Keratinocyte (primary cell): ENCODE measurements at regions not wholly inside any gene's neighbourhood (a gene's known extent, or its start where the extent isn't known, plus 50 kb on each side); places are given as distances from the start of the nearest gene placed in this dataset.

Experiments used
- CTCF ChIP-seq, 3 experiments: IDR thresholded peaks in 1 of 3; conservative IDR thresholded peaks in 1 of 3; optimal IDR thresholded peaks in 1 of 3; 2 replicates in 2 of 3; 3 replicates in 1 of 3; pipeline versions ENCODE3 to v1.5.1; 2011; ENCODE audit warnings: low read length in 3 of 3, mild to moderate bottlenecking in 3 of 3, moderate library complexity in 2 of 3, control low read depth in 1 of 3, inconsistent platforms in 1 of 3; ENCODE audit not compliant: insufficient read depth in 2 of 3; ENCODE audit errors: extremely low read depth in 1 of 3
- EZH2 ChIP-seq: IDR thresholded peaks from one replicate; pipeline ENCODE4 v1.6.1; 2012; ENCODE audit warnings: inconsistent platforms, mild to moderate bottlenecking, low read length, moderate library complexity

- TF ChIP-seq CTCF (optimal IDR thresholded peaks at IDR 0.05 in 1 of 3, IDR thresholded peaks at IDR 0.05 in 1 of 3, conservative IDR thresholded peaks at IDR 0.05 in 1 of 3; ENCODE audit: extremely low read depth in 1 of 3, insufficient read depth in 2 of 3, low read length in 3 of 3), result no peak
- no peak for TF ChIP-seq EZH2
Measured at GRCh38 chr11:87740968-87741367, 434.3 kb downstream of the RAB38 start.
